Neuronal stem cell (in vitro differentiated cells): ENCODE measurements at regions not wholly inside any gene's neighbourhood (a gene's known extent, or its start where the extent isn't known, plus 50 kb on each side); places are given as distances from the start of the nearest gene placed in this dataset.

Experiments used
- DNase-seq: peaks from one replicate; pipeline ENCODE4 v3.0.0-alpha.2; 2013; ENCODE audit warnings: low spot score
- H2AFZ ChIP-seq: one replicate; pipeline ENCODE4 v1.6.1; 2013; ENCODE audit warnings: mild to moderate bottlenecking, low read length, inconsistent platforms
- H2AK5ac ChIP-seq: 2 replicates; pipeline ENCODE4 v1.6.1; 2013; ENCODE audit warnings: low read depth, mild to moderate bottlenecking, inconsistent platforms, low read length, moderate library complexity, mixed read lengths
- H2BK120ac ChIP-seq: 2 replicates; pipeline ENCODE4 v1.6.1; 2013; ENCODE audit warnings: low read depth, mild to moderate bottlenecking, inconsistent platforms, low read length, moderate library complexity, mixed read lengths
- H2BK12ac ChIP-seq: one replicate; pipeline ENCODE4 v1.6.1; 2013; ENCODE audit warnings: low read length, inconsistent platforms
- H2BK15ac ChIP-seq: 2 replicates; pipeline ENCODE4 v1.6.1; 2013; ENCODE audit warnings: mild to moderate bottlenecking, low read length, inconsistent platforms, mixed read lengths
- H2BK5ac ChIP-seq: one replicate; pipeline ENCODE4 v1.6.1; 2013; ENCODE audit warnings: inconsistent platforms, mild to moderate bottlenecking, low read length, moderate library complexity
- H3K14ac ChIP-seq: one replicate; pipeline ENCODE4 v1.6.1; 2013; ENCODE audit warnings: low read length, inconsistent platforms
- H3K18ac ChIP-seq: 2 replicates; pipeline ENCODE4 v1.6.1; 2013; ENCODE audit warnings: low read length, inconsistent platforms
- H3K23ac ChIP-seq: 2 replicates; pipeline ENCODE4 v1.6.1; 2013; ENCODE audit warnings: low read depth, mild to moderate bottlenecking, mixed read lengths, low read length, inconsistent platforms; ENCODE audit not compliant: poor library complexity
- H3K27ac ChIP-seq: replicated peaks from 3 replicates; pipeline ENCODE4 v1.5.1; 2013; ENCODE audit warnings: low read length, inconsistent platforms
- H3K27me3 ChIP-seq, 3 experiments: 2 replicates each; pipeline ENCODE4 v1.6.1; 2013; ENCODE audit warnings: low read length in 3 of 3, mild to moderate bottlenecking in 2 of 3, inconsistent platforms in 1 of 3, low read depth in 1 of 3, mixed read lengths in 1 of 3, moderate library complexity in 1 of 3; ENCODE audit not compliant: control insufficient read depth in 3 of 3, insufficient read depth in 3 of 3
- H3K36me3 ChIP-seq, 2 donors: replicated peaks in 1 of 2; 2 replicates each; pipeline ENCODE4 v1.6.1; 2013; ENCODE audit warnings: low read length in 2 of 2; ENCODE audit not compliant: control insufficient read depth in 2 of 2, insufficient read depth in 2 of 2
- H3K4ac ChIP-seq: 2 replicates; pipeline ENCODE4 v1.6.1; 2013; ENCODE audit warnings: inconsistent platforms, mild to moderate bottlenecking, low read length, moderate library complexity
- H3K4me1 ChIP-seq, 2 donors: 1 replicate in 1 of 2; 2 replicates in 1 of 2; pipeline ENCODE4 v1.6.1; 2013; ENCODE audit warnings: low read length in 2 of 2, low read depth in 1 of 2; ENCODE audit not compliant: control insufficient read depth in 2 of 2, insufficient read depth in 1 of 2
- H3K4me2 ChIP-seq: one replicate; pipeline ENCODE4 v1.6.1; 2013; ENCODE audit warnings: mild to moderate bottlenecking, low read length, inconsistent platforms; ENCODE audit not compliant: insufficient read depth, poor library complexity, severe bottlenecking
- H3K4me3 ChIP-seq, 2 donors: 2 replicates each; pipeline ENCODE4 v1.5.1; 2013; ENCODE audit warnings: low read length in 2 of 2, mild to moderate bottlenecking in 2 of 2, inconsistent platforms in 1 of 2, moderate library complexity in 1 of 2
- H3K79me1 ChIP-seq: one replicate; pipeline ENCODE4 v1.6.1; 2013; ENCODE audit warnings: low read depth, mild to moderate bottlenecking, inconsistent platforms, low read length, moderate library complexity
- H3K9ac ChIP-seq: one replicate; pipeline ENCODE4 v1.6.1; 2013; ENCODE audit warnings: mild to moderate bottlenecking, low read depth, low read length, inconsistent platforms; ENCODE audit not compliant: poor library complexity
- H3K9me3 ChIP-seq, 2 donors: replicated peaks in 1 of 2; 2 replicates each; pipeline versions ENCODE3 to v1.6.1; 2013; ENCODE audit warnings: low read length in 2 of 2, mild to moderate bottlenecking in 2 of 2, inconsistent platforms in 1 of 2, low read depth in 1 of 2, mixed read lengths in 1 of 2, moderate library complexity in 1 of 2; ENCODE audit not compliant: control insufficient read depth in 2 of 2, insufficient read depth in 1 of 2
- H4K8ac ChIP-seq: one replicate; pipeline ENCODE4 v1.6.1; 2013; ENCODE audit warnings: low read depth, mild to moderate bottlenecking, inconsistent platforms, low read length, moderate library complexity
- H4K91ac ChIP-seq: one replicate; pipeline ENCODE4 v1.6.1; 2013; ENCODE audit warnings: low read length, low read depth, mild to moderate bottlenecking, inconsistent platforms; ENCODE audit not compliant: poor library complexity
- WGBS, 2 donors: extraction: QIAGEN DNeasy Blood & Tissue Kit; methylation state at CpG; one replicate each; pipeline ENCODE4 v1.1.7; 2013; ENCODE audit warnings: missing lambda C conversion rate in 2 of 2, mixed read lengths in 1 of 2; ENCODE audit not compliant: insufficient read length in 2 of 2, insufficient replicate concordance in 1 of 2; ENCODE audit errors: extremely low coverage in 2 of 2; 5-methylcytosine and 5-hydroxymethylcytosine counted together

DNA sequence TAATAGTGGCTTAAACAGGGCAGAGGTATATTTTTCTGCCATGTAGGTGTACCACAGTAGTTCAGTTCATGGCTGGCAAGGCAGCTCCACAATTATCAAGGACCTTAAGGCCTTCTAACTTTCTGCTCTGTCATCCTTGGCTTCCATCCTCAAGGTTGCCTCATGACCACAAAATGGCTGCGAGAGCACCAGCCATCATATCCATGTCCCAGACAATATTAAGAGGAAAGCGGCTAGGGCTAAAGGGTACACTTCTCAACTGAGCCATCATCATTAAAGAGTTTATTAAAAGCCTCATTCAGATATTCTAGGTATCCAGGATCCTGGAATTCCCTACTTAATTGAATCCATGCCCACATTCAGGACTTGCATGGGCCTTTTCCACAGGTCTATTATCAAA is 62.7 kb upstream of the MRI1 start:
- H2AK5ac ChIP-seq = no peak overlapping the region
- no peak overlapping the region for H2BK15ac ChIP-seq
- H3K4me1 ChIP-seq = no peaks in the 10 kb centered on the region
- no peak overlapping the region for H2BK120ac ChIP-seq
- no peak overlapping the region for H3K23ac ChIP-seq
- no peaks in the 10 kb centered on the region for H3K36me3 ChIP-seq
- no peaks in the 10 kb centered on the region for H3K79me1 ChIP-seq
- H4K8ac ChIP-seq = no peak overlapping the region
- no peak overlapping the region for H3K4me2 ChIP-seq
- no peaks in the 10 kb centered on the region for H3K27me3 ChIP-seq
- H3K9ac ChIP-seq = no peak overlapping the region
- no peak overlapping the region for H3K18ac ChIP-seq
- no peak overlapping the region for H4K91ac ChIP-seq
- H3K27ac ChIP-seq = no peak overlapping the region
- no peak overlapping the region for H3K14ac ChIP-seq
- no peak overlapping the region for H2AFZ ChIP-seq
- H2BK5ac ChIP-seq = no peak overlapping the region
- peaks cover 0 to 9% of the 10 kb centered on the region in 2 donors for H3K9me3 ChIP-seq
- DNase-seq = no peak
- H3K4me3 ChIP-seq = no peak overlapping the region
- H3K4ac ChIP-seq = no peak overlapping the region
- no peak overlapping the region for H2BK12ac ChIP-seq
- WGBS, 2 donors = no CpG with 5 or more reads among the region's 2 CpGs

DNA sequence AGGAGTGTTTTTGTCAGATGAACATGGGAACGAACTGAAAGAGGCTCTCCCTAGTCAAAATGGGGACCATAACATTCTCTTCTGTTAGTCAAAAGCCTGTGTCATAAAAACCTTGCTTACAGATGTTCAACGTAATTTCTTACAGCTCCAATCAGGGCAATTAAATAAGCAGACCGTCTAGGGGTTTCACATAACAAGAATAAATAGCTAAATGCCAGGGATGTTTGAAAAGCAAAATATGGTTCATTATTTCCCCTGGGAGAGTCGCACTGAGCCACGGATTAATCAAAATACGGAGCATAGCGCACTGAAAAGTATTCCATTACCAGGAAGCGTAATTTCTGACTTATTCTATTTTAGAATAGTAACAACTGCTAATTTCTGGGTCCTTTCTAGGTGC is 63.7 kb upstream of the MRI1 start:
- Histone ChIP-seq H4K91ac (no peak overlapping the region), H2BK120ac (no peak overlapping the region)
- no CpG with 5 or more reads among the region's 8 CpGs for WGBS, 2 donors

DNA sequence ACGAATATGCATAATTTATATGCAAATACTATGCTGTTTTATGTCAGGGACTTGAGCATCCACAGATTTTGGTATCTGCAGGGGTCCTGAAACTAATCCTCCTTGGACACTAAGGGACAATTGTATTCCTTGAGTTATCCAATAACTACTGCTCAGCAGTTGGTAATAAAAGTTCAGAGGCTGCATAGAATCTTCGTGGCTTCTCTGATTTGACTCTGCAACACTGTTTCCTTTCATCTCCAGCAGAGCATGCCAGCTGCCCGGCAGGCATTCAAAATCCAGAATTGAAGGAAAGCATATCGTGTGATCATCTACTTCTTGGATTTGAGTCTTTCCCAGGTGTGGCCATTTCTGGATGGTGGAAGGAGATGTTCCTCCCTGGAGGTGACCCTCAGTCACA is 64.5 kb upstream of the MRI1 start:
- H3K27me3 ChIP-seq = peaks cover 0 to 4% (median 0%) of the 10 kb centered on the region in 3 experiments
- H3K79me1 ChIP-seq = no peaks in the 10 kb centered on the region
- H4K91ac ChIP-seq = no peak overlapping the region
- no peak overlapping the region for H3K23ac ChIP-seq
- peaks cover 0 to 2% of the 10 kb centered on the region in 2 donors for H3K9me3 ChIP-seq
- H3K36me3 ChIP-seq = no peaks in the 10 kb centered on the region
- H4K8ac ChIP-seq = no peak overlapping the region
- no CpG with 5 or more reads among the region's 4 CpGs for WGBS, 2 donors
- H3K9ac ChIP-seq = no peak overlapping the region
- no peak overlapping the region for H2BK120ac ChIP-seq
- H2AFZ ChIP-seq = no peak overlapping the region
- no peak overlapping the region for H3K4ac ChIP-seq
- no peak overlapping the region for H2BK15ac ChIP-seq
- no peak overlapping the region for H3K4me2 ChIP-seq
- no peak overlapping the region for H3K18ac ChIP-seq
- H2AK5ac ChIP-seq = no peak overlapping the region
- no peak overlapping the region for H3K14ac ChIP-seq
- H2BK5ac ChIP-seq = no peak overlapping the region
- H2BK12ac ChIP-seq = no peak overlapping the region
- no peak for DNase-seq
- H3K27ac ChIP-seq = no peak overlapping the region
- H3K4me3 ChIP-seq = no peak overlapping the region
- H3K4me1 ChIP-seq = no peaks in the 10 kb centered on the region

More for the DNA sequence above, 63.7 kb upstream of the MRI1 start:
- H2AK5ac ChIP-seq = no peak overlapping the region
- no peak overlapping the region for H4K8ac ChIP-seq
- peaks cover 0 to 2% of the 10 kb centered on the region in 2 donors for H3K9me3 ChIP-seq
- H3K27ac ChIP-seq = no peak overlapping the region
- H3K27me3 ChIP-seq = no peaks in the 10 kb centered on the region
- H2BK5ac ChIP-seq = no peak overlapping the region
- H3K4ac ChIP-seq = no peak overlapping the region
- no peak overlapping the region for H3K18ac ChIP-seq
- H3K79me1 ChIP-seq = no peaks in the 10 kb centered on the region
- H2AFZ ChIP-seq = no peak overlapping the region
- H3K4me1 ChIP-seq = no peaks in the 10 kb centered on the region
- H3K23ac ChIP-seq = no peak overlapping the region
- no peaks in the 10 kb centered on the region for H3K36me3 ChIP-seq
- H3K4me2 ChIP-seq = no peak overlapping the region
- DNase-seq = no peak
- H3K9ac ChIP-seq = no peak overlapping the region
- H3K14ac ChIP-seq = no peak overlapping the region
- no peak overlapping the region for H3K4me3 ChIP-seq
- H2BK12ac ChIP-seq = no peak overlapping the region
- no peak overlapping the region for H2BK15ac ChIP-seq

DNA sequence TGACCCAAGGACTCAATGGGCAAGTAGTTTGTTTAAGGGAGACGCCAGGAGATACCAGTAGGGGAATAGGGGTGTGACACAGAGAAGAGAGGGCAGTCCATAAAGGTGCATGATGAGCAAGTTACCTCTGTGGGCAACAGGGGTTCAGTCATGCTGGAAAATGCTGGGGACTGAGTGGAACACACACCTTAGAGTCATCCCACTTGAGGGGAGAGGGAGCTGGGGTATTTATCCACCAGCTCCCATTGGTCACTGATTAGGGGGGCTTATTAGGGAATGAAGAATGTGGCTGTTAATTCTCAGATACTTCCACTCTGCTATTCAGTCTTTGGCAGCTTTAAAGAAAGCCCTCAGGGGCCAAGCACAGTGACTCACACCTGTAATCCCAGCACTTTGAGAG is 67.5 kb upstream of the MRI1 start:
- Histone ChIP-seq H3K9me3 (peaks cover 0 to 2% of the 10 kb centered on the region in 2 donors), H3K9ac (no peak overlapping the region), H3K27ac (no peak overlapping the region), H3K36me3 (no peaks in the 10 kb centered on the region), H3K14ac (no peak overlapping the region), H3K27me3 (peaks cover 0 to 11% (median 0%) of the 10 kb centered on the region in 3 experiments), H3K4me3 (no peak overlapping the region), H2AK5ac (no peak overlapping the region), H3K4me2 (no peak overlapping the region), H3K79me1 (no peaks in the 10 kb centered on the region), H2AFZ (no peak overlapping the region), H4K8ac (no peak overlapping the region), H3K4me1 (no peaks in the 10 kb centered on the region), H3K18ac (no peak overlapping the region), H3K23ac (no peak overlapping the region), H2BK120ac (no peak overlapping the region), H2BK5ac (no peak overlapping the region), H3K4ac (no peak overlapping the region), H2BK12ac (no peak overlapping the region), H4K91ac (no peak overlapping the region), H2BK15ac (no peak overlapping the region)
- WGBS, 2 donors = no CpG with 5 or more reads among the region's 1 CpG
- no peak for DNase-seq
